Ovary (tissue), 3 donors: ENCODE measurements at regions not wholly inside any gene's neighbourhood (a gene's known extent, or its start where the extent isn't known, plus 50 kb on each side); places are given as distances from the start of the nearest gene placed in this dataset.

Experiments used
- CTCF ChIP-seq, 3 donors: fragments of 450-650 bp in 2 of 3; fragments of 200-600 bp in 1 of 3; IDR thresholded peaks; one replicate each; pipeline versions ENCODE4 v1.5.1 to v1.8.0; 2016 to 2022; ENCODE audit warnings: antibody characterized with exemption in 3 of 3, mild to moderate bottlenecking in 1 of 3
- POLR2A ChIP-seq: fragments of 450-650 bp; IDR thresholded peaks from one replicate; pipeline ENCODE4 v1.6.1; 2017; ENCODE audit warnings: antibody characterized with exemption, mild to moderate bottlenecking, moderate library complexity
- donor health status: DM: no; HTN: no; CAD: no.

DNA sequence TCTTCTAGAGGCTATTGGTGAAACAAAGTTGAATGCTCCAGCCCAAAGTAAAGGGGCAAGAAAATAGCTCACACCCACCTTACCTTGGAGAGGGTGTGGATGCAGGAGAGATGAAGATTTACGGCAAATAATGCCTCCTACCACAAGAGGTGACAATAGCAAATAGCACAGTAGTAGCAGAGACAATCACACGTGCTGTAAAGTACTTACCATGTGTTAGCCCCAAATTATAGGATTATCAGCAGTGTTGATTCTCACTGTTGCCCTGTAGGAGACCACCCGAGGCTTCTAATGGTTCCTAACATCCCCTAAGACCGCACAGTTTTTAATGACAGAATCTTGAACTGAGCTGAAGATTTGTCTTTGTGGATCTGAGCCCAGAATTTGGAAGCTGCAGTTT, 94.8 kb upstream of the FOXA2 start:
- no peak for TF ChIP-seq POLR2A
- TF ChIP-seq CTCF (IDR thresholded peaks at IDR 0.05): no peak
